ENCODE measurements at regions not wholly inside any gene's neighbourhood (a gene's known extent, or its start where the extent isn't known, plus 50 kb on each side); places are given as distances from the start of the nearest gene placed in this dataset.
"Not testable (repeated sequence)": the region's sequence is repeated elsewhere in the genome, so short reads cannot be mapped to it uniquely, and the experiment has no call there.

GRCh38 chr5:54883374-54884194 is 101.8 kb downstream of the ESM1 start:
- DNase-seq: peak in 1 of 2 donors; percentile 15

GRCh38 chr5:54882841-54883240 is 102.6 kb downstream of the ESM1 start:
- DNase-seq: no peak

- DNase-seq: no peak
These were observed 103.3 kb downstream of the ESM1 start for GRCh38 chr5:54882101-54882500.

- DNase-seq: peak in 1 of 2 donors; percentile 24
These were observed 103.9 kb downstream of the ESM1 start for GRCh38 chr5:54881286-54882005.

- DNase-seq: no peak
These were observed 108.4 kb downstream of the ESM1 start for GRCh38 chr5:54876976-54877375.

GRCh38 chr5:54876556-54876955 is 108.8 kb downstream of the ESM1 start:
- DNase-seq: no peak

- DNase-seq: no peak
These were observed 110.9 kb downstream of the ESM1 start for GRCh38 chr5:54874337-54875021.

GRCh38 chr5:54873691-54874090 is 111.7 kb downstream of the ESM1 start:
- no peak for DNase-seq

GRCh38 chr5:54872810-54873209 is 112.6 kb downstream of the ESM1 start:
- DNase-seq: no peak

GRCh38 chr5:54870271-54870670 is 115.1 kb downstream of the ESM1 start:
- no peak for DNase-seq

- no peak for DNase-seq
These were observed 115.7 kb downstream of the ESM1 start for GRCh38 chr5:54869691-54870090.

GRCh38 chr5:54868511-54869483 is 116.6 kb downstream of the ESM1 start:
- DNase-seq: peak; percentile 27 to 28

- DNase-seq: no peak
These were observed 118.0 kb downstream of the ESM1 start for GRCh38 chr5:54867310-54867944.

GRCh38 chr5:54864911-54865515 is 120.4 kb downstream of the ESM1 start:
- not testable (repeated sequence) for DNase-seq

GRCh38 chr5:54862036-54862435 is 123.4 kb downstream of the ESM1 start:
- no peak for DNase-seq

GRCh38 chr5:54861212-54861894 is 124.0 kb downstream of the ESM1 start:
- DNase-seq: no peak

- no peak for DNase-seq
These were observed 125.1 kb downstream of the ESM1 start for GRCh38 chr5:54860321-54860720.

GRCh38 chr5:54859316-54859715 is 126.1 kb downstream of the ESM1 start:
- no peak for DNase-seq

GRCh38 chr5:54854883-54855581 is 130.4 kb downstream of the ESM1 start:
- no peak for DNase-seq

GRCh38 chr5:54852007-54852406 is 133.4 kb downstream of the ESM1 start:
- no peak for DNase-seq
